ENCODE measurements at regions not wholly inside any gene's neighbourhood (a gene's known extent, or its start where the extent isn't known, plus 50 kb on each side); places are given as distances from the start of the nearest gene placed in this dataset.

GRCh38 chr3:68306571-68306970 lies 625.8 kb downstream of the TAFA4 start:
- DNase-seq (ENCODE audit: low read depth in 2 of 2), result no peak

GRCh38 chr3:68295457-68295856 lies 636.9 kb downstream of the TAFA4 start:
- no peak for DNase-seq (ENCODE audit: low read depth in 2 of 2)

GRCh38 chr3:68290333-68290732 lies 635.9 kb upstream of the SUCLG2 start:
- no peak for DNase-seq (ENCODE audit: low read depth in 2 of 2)

GRCh38 chr3:68288085-68288484 lies 633.7 kb upstream of the SUCLG2 start:
- DNase-seq (ENCODE audit: low read depth in 2 of 2), result no peak

GRCh38 chr3:68287101-68287500 lies 632.7 kb upstream of the SUCLG2 start:
- DNase-seq (ENCODE audit: low read depth in 2 of 2), result no peak

GRCh38 chr3:68274286-68274685 lies 619.9 kb upstream of the SUCLG2 start:
- no peak for DNase-seq (ENCODE audit: low read depth in 2 of 2)

GRCh38 chr3:68271145-68271544 lies 616.7 kb upstream of the SUCLG2 start:
- DNase-seq (ENCODE audit: low read depth in 2 of 2), result no peak

GRCh38 chr3:68256635-68257223 lies 602.3 kb upstream of the SUCLG2 start:
- DNase-seq (ENCODE audit: low read depth in 2 of 2), result no peak

- DNase-seq (ENCODE audit: low read depth in 2 of 2), result peak in 1 of 2 donors; percentile 6
Observed at GRCh38 chr3:68249265-68249664, 594.9 kb upstream of the SUCLG2 start.

- no peak for DNase-seq (ENCODE audit: low read depth in 2 of 2)
Observed at GRCh38 chr3:68242606-68243005, 588.2 kb upstream of the SUCLG2 start.

GRCh38 chr3:68239542-68239941 lies 585.1 kb upstream of the SUCLG2 start:
- no peak for DNase-seq (ENCODE audit: low read depth in 2 of 2)

GRCh38 chr3:68234076-68234780 lies 579.8 kb upstream of the SUCLG2 start:
- DNase-seq (ENCODE audit: low read depth in 2 of 2), result no peak

- no peak for DNase-seq (ENCODE audit: low read depth in 2 of 2)
Observed at GRCh38 chr3:68228856-68229255, 574.4 kb upstream of the SUCLG2 start.

GRCh38 chr3:68220832-68221231 lies 566.4 kb upstream of the SUCLG2 start:
- DNase-seq (ENCODE audit: low read depth in 2 of 2), result no peak

GRCh38 chr3:68211637-68212036 lies 557.2 kb upstream of the SUCLG2 start:
- no peak for DNase-seq (ENCODE audit: low read depth in 2 of 2)

GRCh38 chr3:68210635-68211034 lies 556.2 kb upstream of the SUCLG2 start:
- no peak for DNase-seq (ENCODE audit: low read depth in 2 of 2)

- DNase-seq (ENCODE audit: low read depth in 2 of 2), result no peak
Observed at GRCh38 chr3:68207327-68207726, 552.9 kb upstream of the SUCLG2 start.

- no peak for DNase-seq (ENCODE audit: low read depth in 2 of 2)
Observed at GRCh38 chr3:68206524-68207117, 552.2 kb upstream of the SUCLG2 start.

- DNase-seq (ENCODE audit: low read depth in 2 of 2), result no peak
Observed at GRCh38 chr3:68186733-68187132, 532.3 kb upstream of the SUCLG2 start.

GRCh38 chr3:68176600-68176999 lies 522.2 kb upstream of the SUCLG2 start:
- DNase-seq (ENCODE audit: low read depth in 2 of 2), result no peak

GRCh38 chr3:68173012-68173634 lies 518.7 kb upstream of the SUCLG2 start:
- no peak for DNase-seq (ENCODE audit: low read depth in 2 of 2)

GRCh38 chr3:68172039-68172438 lies 517.6 kb upstream of the SUCLG2 start:
- DNase-seq (ENCODE audit: low read depth in 2 of 2), result no peak

GRCh38 chr3:68163968-68164367 lies 509.6 kb upstream of the SUCLG2 start:
- DNase-seq (ENCODE audit: low read depth in 2 of 2), result no peak
